Erythroblast (primary cell): ENCODE measurements at regions not wholly inside any gene's neighbourhood (a gene's known extent, or its start where the extent isn't known, plus 50 kb on each side); places are given as distances from the start of the nearest gene placed in this dataset.

Experiments
- GATA1 ChIP-seq: IDR thresholded peaks from 2 replicates; pipeline ENCODE4 v1.6.1; 2011; ENCODE audit warnings: low read depth, mild to moderate bottlenecking, control low read depth, low read length, moderate library complexity
- POLR2A ChIP-seq: IDR thresholded peaks from 2 replicates; pipeline ENCODE4 v1.6.1; 2011; ENCODE audit warnings: mild to moderate bottlenecking, low read length

- no peak for TF ChIP-seq POLR2A
- no peak for TF ChIP-seq GATA1
Measured at GRCh38 chr3:177816667-177817208, 619.5 kb upstream of the TBL1XR1 start.
